HEK293T (cell line): ENCODE measurements at regions not wholly inside any gene's neighbourhood (a gene's known extent, or its start where the extent isn't known, plus 50 kb on each side); places are given as distances from the start of the nearest gene placed in this dataset.

ENCODE experiments used
- CTCF ChIA-PET: fragments of 350-600 bp; formaldehyde crosslinking; extraction: SDS; loops from one replicate; lab custom pipeline; 2021; ENCODE audit warnings: antibody characterized with exemption, inconsistent platforms; lab: Yijun Ruan, JAX
- POLR2A ChIA-PET: fragments of 350-600 bp; formaldehyde crosslinking; extraction: SDS; loops from one replicate; lab custom pipeline; 2020; ENCODE audit warnings: antibody characterized with exemption, inconsistent platforms; lab: Yijun Ruan, JAX
- DNase-seq: peaks from one replicate; pipeline ENCODE4 v3.0.0; 2012; ENCODE audit warnings: mixed read lengths; ENCODE audit errors: extremely low spot score
- ARNT ChIP-seq: fragments of 450-650 bp; IDR thresholded peaks from 2 replicates; pipeline ENCODE4 v1.6.1; 2017; ENCODE audit warnings: mild to moderate bottlenecking
- BHLHE40 ChIP-seq: fragments of 450-650 bp; IDR thresholded peaks from 2 replicates; pipeline ENCODE4 v1.6.1; 2016; ENCODE audit warnings: mild to moderate bottlenecking, moderate library complexity, borderline replicate concordance
- CTBP1 ChIP-seq: fragments of 450-650 bp; IDR thresholded peaks from 2 replicates; pipeline ENCODE4 v1.6.1; 2016; ENCODE audit warnings: borderline replicate concordance
- ELF4 ChIP-seq: fragments of 450-650 bp; IDR thresholded peaks from 2 replicates; pipeline ENCODE4 v1.6.1; 2017; ENCODE audit warnings: antibody characterized with exemption
- FOXA1 ChIP-seq: fragments of 450-650 bp; IDR thresholded peaks from 2 replicates; pipeline ENCODE4 v1.6.1; 2016; ENCODE audit warnings: mild to moderate bottlenecking
- FOXK2 ChIP-seq: fragments of 450-650 bp; IDR thresholded peaks from 2 replicates; pipeline ENCODE4 v1.6.1; 2016; ENCODE audit warnings: mild to moderate bottlenecking
- FOXM1 ChIP-seq: fragments of 450-650 bp; IDR thresholded peaks from 2 replicates; pipeline ENCODE4 v1.6.1; 2017; ENCODE audit warnings: mild to moderate bottlenecking, borderline replicate concordance
- HDGF ChIP-seq: fragments of 450-650 bp; IDR thresholded peaks from 2 replicates; pipeline ENCODE4 v1.6.1; 2017; ENCODE audit warnings: antibody characterized with exemption, borderline replicate concordance
- L3MBTL2 ChIP-seq: fragments of 450-650 bp; conservative IDR thresholded peaks from 2 replicates; pipeline ENCODE4 v1.6.1; 2016; ENCODE audit warnings: mild to moderate bottlenecking
- LEF1 ChIP-seq: fragments of 450-650 bp; IDR thresholded peaks from 2 replicates; pipeline ENCODE4 v1.6.1; 2017; ENCODE audit warnings: mild to moderate bottlenecking, borderline replicate concordance
- NFRKB ChIP-seq: fragments of 450-650 bp; IDR thresholded peaks from 2 replicates; pipeline ENCODE4 v1.6.1; 2016; ENCODE audit warnings: mild to moderate bottlenecking, moderate library complexity
- SP1 ChIP-seq: fragments of 450-650 bp; IDR thresholded peaks from 2 replicates; pipeline ENCODE4 v1.6.1; 2017
- SUZ12 ChIP-seq: fragments of 450-650 bp; IDR thresholded peaks from 2 replicates; pipeline ENCODE4 v1.6.1; 2016; ENCODE audit warnings: mild to moderate bottlenecking
- TARDBP ChIP-seq: fragments of 450-650 bp; IDR thresholded peaks from 2 replicates; pipeline ENCODE4 v1.6.1; 2016
- ZNF384 ChIP-seq: fragments of 450-650 bp; IDR thresholded peaks from 2 replicates; pipeline ENCODE4 v1.6.1; 2016
- TF ChIP-seq, protein P1 (sequence below): fragments of 450-650 bp; IDR thresholded peaks from 2 replicates; pipeline ENCODE4 v1.6.1; 2016

DNA sequence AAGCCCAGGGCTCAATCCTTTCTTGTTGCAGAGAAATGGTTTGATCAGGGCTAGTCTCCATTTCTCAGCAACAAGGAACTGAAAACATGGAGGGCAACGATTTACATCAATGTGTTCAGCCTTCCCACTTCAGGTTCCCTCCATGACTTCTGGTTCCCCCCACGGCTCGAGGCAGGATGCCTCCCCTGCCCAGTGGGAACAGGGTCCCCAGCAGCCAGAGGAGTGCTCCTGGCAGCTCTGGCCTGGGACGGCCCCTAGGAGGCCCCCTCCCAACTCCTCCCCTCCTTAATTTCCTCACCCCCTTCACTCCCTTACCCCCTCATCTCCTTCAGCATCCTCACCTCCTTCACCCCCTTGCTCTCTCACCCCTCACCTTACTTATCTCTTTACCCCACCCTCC, 283.8 kb downstream of the CDC5L start:
- POLR2A ChIA-PET: no interaction called here
- CTCF ChIA-PET: no interaction called here
- no peak for DNase-seq
- TF ChIP-seq FOXK2 (no peak), L3MBTL2 (no peak), FOXA1 (no peak), HDGF (no peak), NFRKB (no peak)

DNA sequence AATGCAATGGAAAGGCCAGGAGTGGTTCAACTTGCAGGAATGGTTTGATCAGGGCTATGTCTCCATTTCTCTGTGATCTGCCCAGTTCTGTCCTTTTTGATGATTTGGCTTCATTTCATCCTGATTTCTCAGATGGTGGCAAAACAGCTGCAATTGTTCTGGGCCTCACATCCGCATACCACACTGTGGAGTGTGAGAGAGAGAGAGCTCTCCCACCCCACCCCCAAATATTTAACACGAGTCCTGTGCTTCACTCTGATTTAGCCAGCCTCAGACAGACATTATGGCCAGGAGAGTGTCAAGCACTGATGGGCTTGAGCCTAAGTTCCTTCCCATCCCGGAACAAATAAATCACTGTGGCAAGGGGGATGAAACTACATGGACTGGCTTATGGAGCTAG, 284.6 kb downstream of the CDC5L start:
- ChIA-PET CTCF (no interaction called here), POLR2A (no interaction called here)
- TF ChIP-seq, protein P1, sequence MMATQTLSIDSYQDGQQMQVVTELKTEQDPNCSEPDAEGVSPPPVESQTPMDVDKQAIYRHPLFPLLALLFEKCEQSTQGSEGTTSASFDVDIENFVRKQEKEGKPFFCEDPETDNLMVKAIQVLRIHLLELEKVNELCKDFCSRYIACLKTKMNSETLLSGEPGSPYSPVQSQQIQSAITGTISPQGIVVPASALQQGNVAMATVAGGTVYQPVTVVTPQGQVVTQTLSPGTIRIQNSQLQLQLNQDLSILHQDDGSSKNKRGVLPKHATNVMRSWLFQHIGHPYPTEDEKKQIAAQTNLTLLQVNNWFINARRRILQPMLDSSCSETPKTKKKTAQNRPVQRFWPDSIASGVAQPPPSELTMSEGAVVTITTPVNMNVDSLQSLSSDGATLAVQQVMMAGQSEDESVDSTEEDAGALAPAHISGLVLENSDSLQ: no peak
- TF ChIP-seq LEF1: no peak
- TF ChIP-seq CTBP1: no peak
- TF ChIP-seq SP1: no peak
- no peak for TF ChIP-seq FOXA1
- no peak for TF ChIP-seq ARNT
- TF ChIP-seq TARDBP: no peak
- DNase-seq: no peak

DNA sequence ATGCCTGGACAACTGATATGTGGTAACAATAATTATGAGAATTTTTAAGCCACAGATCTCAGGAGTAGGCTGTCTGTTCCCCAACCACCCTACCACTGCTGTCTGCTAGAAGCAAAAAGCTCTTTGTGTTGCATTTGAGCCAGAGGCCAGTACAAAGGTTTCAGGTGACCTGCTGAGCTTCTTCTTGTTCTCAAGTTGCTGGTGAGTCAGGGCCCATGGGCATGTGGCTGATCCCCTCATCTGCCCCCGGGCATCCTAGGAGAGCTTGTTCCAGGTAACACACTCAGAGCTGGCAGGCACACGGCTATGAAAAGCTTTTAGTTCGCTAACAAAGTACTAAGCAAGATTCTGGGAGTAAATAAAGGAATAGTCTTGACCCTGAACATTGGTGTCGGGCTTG, 285.3 kb downstream of the CDC5L start:
- DNase-seq: no peak
- ChIA-PET POLR2A (no interaction called here), CTCF (no interaction called here)
- TF ChIP-seq TARDBP: no peak
- TF ChIP-seq L3MBTL2: no peak
- TF ChIP-seq FOXM1: no peak
- TF ChIP-seq FOXK2: no peak
- no peak for TF ChIP-seq FOXA1
- no peak for TF ChIP-seq NFRKB
- TF ChIP-seq HDGF: no peak

DNA sequence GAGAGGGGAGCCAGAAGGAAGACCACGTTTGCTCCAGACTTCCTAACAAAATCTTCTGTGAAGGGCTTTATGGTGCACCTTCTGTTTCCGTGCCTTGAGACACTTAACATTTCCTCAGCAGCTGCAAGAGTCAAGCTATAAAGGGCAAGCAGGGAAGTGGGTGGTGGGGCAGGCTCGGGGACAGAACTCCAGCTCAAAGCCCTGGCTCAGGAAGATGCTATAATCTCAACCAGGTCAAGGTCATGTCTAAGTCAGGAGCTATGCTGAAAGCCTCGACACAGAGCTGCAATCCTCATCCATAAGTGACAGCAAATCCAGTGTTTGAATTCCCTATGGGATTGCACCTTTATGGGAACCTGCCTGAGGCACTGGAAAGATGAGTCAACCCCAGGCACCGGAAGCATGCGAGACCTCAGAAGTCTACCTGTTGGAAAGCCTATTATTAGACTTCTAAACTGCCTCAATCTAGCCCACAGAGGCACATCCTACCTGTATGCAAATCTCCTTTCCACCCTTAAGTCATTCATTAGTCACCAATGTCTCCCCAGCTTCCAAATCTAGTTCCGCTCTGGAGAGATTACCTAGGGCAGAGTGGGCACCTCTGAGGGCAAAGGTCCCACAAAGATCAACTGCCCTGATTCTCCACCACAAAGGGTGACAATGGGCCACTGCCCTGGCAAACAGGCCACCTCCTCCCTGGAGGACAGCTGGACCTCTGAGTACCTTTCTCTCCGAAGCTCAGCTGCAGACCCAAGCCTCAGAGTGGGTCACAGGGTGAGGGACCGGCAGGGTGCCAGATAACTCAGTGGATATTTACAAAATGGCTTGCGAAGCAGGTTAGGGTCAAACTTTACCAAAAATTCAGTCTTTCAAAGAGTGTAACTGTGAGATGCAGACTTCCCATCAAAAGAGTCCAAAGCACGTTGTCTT, 287.0 kb downstream of the CDC5L start:
- DNase-seq: no peak
- TF ChIP-seq LEF1 (no peak), L3MBTL2 (no peak), SUZ12 (no peak), SP1 (no peak), ELF4 (no peak), CTBP1 (no peak), ARNT (no peak), TARDBP (no peak), ZNF384 (no peak), FOXK2 (no peak), BHLHE40 (no peak), HDGF (no peak), FOXA1 (no peak), FOXM1 (no peak), NFRKB (no peak)
- TF ChIP-seq, protein P1: no peak
- ChIA-PET CTCF (interaction anchor here (0.9 kb wide), 2 partner anchors 44 to 205 kb away, joined by 3 to 5 read pairs; no protein-coding TSS in a partner anchor), POLR2A (no interaction called here)

DNA sequence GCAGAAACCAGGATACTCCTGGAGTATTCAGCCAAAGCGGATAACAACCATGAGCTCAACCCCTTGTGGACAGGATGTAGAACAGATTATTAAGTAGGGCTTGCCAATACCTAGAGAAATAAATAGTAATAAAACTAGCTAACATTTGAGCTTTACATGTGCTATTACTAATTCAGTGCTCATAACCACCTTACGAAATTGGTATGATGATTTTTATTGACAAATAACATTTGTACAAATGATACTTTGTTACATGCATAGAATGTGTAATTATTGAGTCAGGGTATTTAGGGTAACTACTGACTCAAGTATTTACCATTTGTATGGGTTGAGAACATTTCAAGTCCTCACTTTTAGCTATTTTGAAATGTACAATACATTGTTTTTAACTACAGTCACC, 287.9 kb downstream of the CDC5L start:
- no peak for TF ChIP-seq SUZ12
- TF ChIP-seq ZNF384: no peak
- TF ChIP-seq LEF1: no peak
- no peak for TF ChIP-seq FOXK2
- TF ChIP-seq HDGF: no peak
- no peak for TF ChIP-seq NFRKB
- no peak for TF ChIP-seq TARDBP
- no peak for TF ChIP-seq CTBP1
- TF ChIP-seq FOXA1: no peak
- TF ChIP-seq BHLHE40: no peak
- no peak for TF ChIP-seq ARNT
- TF ChIP-seq ELF4: no peak
- no peak for TF ChIP-seq SP1
- TF ChIP-seq, protein P1: no peak
- no peak for TF ChIP-seq L3MBTL2
- TF ChIP-seq FOXM1: no peak
- ChIA-PET CTCF (interaction anchor here (0.6 to 2.1 kb wide), 3 partner anchors 11 to 45 kb away, joined by 3 to 5 read pairs (median 4); no protein-coding TSS in a partner anchor), POLR2A (no interaction called here)
- DNase-seq: no peak

GRCh38 chr6:44676246-44676790, 288.8 kb downstream of the CDC5L start:
- ChIA-PET POLR2A (no interaction called here), CTCF (interaction anchor here (0.5 to 2.1 kb wide), 4 partner anchors 8 to 183 kb away, joined by 3 to 4 read pairs (median 3); no protein-coding TSS in a partner anchor)

More at GRCh38 chr6:44676246-44676790, 288.8 kb downstream of the CDC5L start:
- TF ChIP-seq TARDBP: no peak
- TF ChIP-seq LEF1: no peak
- TF ChIP-seq ELF4: no peak
- no peak for TF ChIP-seq ZNF384
- TF ChIP-seq HDGF: no peak
- TF ChIP-seq CTBP1: no peak
- no peak for TF ChIP-seq FOXK2
- TF ChIP-seq SUZ12: no peak
- no peak for TF ChIP-seq NFRKB
- no peak for TF ChIP-seq FOXA1
- TF ChIP-seq ARNT: no peak
- TF ChIP-seq FOXM1: no peak
- no peak for TF ChIP-seq BHLHE40
- TF ChIP-seq, protein P1: no peak
- TF ChIP-seq SP1: no peak
- TF ChIP-seq L3MBTL2: no peak
- DNase-seq: no peak
